AG09309 (cell line): ENCODE measurements at regions not wholly inside any gene's neighbourhood (a gene's known extent, or its start where the extent isn't known, plus 50 kb on each side); places are given as distances from the start of the nearest gene placed in this dataset.

ENCODE experiments used
- DNase-seq: peaks from one replicate; pipeline ENCODE4 v3.0.0-alpha.2; 2010; ENCODE audit warnings: low read depth
- H3K4me3 ChIP-seq: 2 replicates; pipeline ENCODE4 v1.5.1; 2011; ENCODE audit warnings: mild to moderate bottlenecking, low read depth, low read length, moderate library complexity; ENCODE audit not compliant: control insufficient read depth
- TF ChIP-seq, protein P1 (sequence below): IDR thresholded peaks from 2 replicates; pipeline ENCODE4 v1.5.1; 2011; ENCODE audit warnings: mild to moderate bottlenecking, low read depth, low read length, inconsistent platforms; ENCODE audit not compliant: insufficient read depth, control insufficient read depth; ENCODE audit errors: missing control alignments

DNA sequence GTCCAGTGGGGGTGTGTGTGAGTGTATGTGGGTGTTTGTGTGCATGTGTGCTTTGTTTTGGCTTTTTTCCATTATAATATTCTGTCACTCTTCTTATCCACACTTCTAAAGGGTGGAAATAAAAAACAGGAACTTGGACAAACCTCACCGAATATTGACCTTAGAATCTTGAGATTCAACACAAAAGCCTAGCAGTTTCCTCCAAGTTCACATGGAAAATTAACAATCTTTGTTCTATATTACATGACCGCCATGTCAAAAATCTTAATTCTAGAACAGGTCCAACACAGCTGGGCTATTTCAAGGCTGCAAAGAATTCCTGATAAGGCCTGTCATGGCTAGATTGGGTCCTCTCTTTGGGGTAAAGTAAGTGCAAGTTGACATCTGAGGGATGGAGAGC, 169.3 kb upstream of the OSR1 start:
- H3K4me3 ChIP-seq = no peak overlapping the region
- TF ChIP-seq, protein P1, sequence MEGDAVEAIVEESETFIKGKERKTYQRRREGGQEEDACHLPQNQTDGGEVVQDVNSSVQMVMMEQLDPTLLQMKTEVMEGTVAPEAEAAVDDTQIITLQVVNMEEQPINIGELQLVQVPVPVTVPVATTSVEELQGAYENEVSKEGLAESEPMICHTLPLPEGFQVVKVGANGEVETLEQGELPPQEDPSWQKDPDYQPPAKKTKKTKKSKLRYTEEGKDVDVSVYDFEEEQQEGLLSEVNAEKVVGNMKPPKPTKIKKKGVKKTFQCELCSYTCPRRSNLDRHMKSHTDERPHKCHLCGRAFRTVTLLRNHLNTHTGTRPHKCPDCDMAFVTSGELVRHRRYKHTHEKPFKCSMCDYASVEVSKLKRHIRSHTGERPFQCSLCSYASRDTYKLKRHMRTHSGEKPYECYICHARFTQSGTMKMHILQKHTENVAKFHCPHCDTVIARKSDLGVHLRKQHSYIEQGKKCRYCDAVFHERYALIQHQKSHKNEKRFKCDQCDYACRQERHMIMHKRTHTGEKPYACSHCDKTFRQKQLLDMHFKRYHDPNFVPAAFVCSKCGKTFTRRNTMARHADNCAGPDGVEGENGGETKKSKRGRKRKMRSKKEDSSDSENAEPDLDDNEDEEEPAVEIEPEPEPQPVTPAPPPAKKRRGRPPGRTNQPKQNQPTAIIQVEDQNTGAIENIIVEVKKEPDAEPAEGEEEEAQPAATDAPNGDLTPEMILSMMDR = no peak
- DNase-seq = no peak

DNA sequence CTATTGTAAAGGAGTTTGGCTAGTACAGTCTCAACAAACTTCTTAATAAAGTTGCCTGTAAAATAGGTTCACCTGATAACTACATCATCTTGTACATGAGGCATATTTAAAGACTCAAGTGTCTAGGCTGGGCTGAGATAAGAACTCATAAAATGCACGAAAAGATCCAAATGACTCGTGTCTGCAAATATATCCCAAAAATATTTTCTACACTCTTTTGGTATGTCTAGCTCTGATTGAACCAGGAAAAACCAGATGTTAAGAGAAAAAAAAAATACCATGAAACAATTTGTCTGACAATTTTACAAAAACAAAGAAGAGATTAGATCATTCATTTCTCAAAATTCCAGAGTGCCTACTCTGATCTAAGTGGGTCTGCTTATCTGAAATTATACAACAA, 166.9 kb upstream of the OSR1 start:
- DNase-seq = no peak
- TF ChIP-seq, protein P1 = no peak
- H3K4me3 ChIP-seq = no peak overlapping the region

DNA sequence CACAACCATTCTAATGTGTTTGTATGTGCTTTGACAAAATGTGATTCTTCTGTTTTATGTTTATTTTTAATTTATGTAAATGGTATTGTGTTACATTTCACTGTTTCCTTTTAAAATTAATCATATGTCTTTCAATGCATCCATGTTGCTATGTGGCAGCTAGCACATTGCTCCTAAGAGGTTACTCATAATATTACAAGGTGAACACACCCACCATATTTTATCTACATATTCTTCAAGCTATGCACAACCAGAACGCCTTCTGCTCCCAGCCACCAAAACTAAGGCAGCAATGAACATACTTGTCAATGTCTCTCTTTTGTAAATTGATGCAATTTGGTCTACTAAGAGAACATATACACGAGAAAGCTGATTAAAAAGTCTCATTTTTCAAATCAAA, 160.6 kb upstream of the OSR1 start:
- H3K4me3 ChIP-seq = no peak overlapping the region
- TF ChIP-seq, protein P1 = no peak
- DNase-seq = no peak

DNA sequence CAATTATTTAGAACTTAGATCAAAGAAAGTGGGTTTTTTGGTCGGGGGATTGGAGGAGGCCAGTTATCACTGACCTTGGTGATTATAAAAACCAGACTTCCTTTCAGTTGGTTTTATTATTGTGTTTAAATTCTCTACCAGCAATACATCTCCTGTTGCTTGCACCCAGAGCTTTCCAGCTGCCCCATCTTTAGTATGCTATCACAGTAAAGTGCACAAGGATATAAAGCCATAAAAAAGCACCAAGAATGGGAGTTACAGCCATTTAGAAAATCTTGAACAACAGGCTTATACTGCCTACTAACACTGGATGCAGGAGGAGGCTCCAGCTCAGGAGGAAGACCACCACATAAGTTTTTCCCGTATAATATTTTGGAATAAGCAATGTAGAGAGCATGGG, 148.7 kb upstream of the OSR1 start:
- no peak overlapping the region for H3K4me3 ChIP-seq
- TF ChIP-seq, protein P1 = no peak
- DNase-seq = no peak

DNA sequence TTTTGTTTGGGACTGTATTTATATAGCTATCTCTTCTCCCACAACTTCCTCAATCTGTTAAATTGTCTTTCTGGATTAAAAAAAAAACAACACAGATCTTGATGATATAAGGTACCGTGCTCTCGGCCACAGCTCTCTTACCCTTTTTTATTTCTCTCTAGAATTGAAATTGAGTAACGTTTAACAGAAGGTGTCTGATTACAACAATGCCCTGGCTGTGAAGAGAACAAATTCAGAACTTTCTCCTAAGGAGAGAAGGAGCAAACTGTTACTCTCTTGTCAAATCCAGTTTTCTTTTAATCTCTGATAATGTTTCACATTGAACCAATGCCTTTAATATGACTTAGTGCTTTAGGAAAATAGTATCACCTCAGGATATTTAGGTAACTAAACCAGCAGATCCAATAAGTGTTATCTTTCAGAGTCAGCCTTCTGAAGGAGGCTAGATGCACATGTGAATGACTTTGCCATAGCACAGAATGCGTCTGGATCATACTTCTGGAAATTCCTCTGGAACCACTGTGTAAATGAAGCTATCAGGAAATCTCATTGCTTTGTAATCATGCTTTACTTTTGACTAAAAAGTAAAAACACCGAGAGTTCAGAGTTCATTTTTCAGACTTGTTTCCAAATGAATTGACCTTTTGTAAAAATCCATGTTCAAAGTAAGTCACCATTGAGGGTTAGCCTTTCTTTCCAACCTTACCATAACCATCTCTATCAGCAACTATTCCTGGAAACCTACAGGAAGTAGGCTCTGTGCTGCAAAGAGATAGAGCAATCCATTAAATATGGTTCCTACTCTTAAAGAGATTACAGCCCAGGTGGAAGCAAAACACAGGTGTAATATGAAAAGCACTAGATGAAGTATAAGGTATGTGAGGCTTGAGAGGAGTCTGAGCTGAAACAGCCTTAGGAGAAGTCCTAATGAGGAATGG, 147.0 kb upstream of the OSR1 start:
- DNase-seq = no peak
- no peak overlapping the region for H3K4me3 ChIP-seq
- TF ChIP-seq, protein P1 = no peak

DNA sequence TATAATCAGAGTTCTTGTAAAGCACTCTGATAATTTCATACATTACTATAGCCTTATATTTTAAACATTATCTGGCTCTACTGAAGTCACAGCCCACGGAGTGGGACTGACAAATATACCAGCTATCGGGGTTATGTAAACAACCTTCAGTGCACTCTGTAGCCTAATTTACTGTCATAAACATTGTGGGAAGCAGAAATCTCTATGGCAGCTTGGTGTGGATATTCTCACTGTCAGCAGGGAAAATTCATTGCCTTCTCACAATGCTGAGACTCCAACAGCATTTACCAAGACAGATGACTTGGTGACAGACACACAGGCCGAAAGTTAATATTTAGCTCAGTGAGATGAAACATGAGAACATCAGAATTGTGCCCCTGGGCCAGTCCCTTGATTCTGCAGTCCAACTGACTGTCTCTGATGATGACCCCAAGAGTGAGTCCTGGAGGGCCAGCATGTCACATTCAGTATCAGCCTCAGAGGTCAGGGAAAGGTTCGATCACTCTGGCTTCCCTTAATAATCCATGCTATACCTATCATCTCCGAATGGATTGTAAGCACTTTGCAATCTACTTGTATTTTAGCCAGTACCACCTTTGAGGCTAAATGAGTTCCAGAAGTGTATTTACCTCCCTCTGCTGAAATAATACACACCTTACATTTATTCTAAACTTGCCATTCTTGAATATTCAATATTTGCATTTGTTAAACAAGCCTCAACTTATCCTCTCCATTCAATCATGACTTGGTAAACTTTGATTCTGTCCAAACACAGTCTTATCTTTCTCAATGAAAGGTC, 146.2 kb upstream of the OSR1 start:
- TF ChIP-seq, protein P1 = no peak
- DNase-seq = no peak
- H3K4me3 ChIP-seq = no peak overlapping the region
